ENCODE measurements at regions not wholly inside any gene's neighbourhood (a gene's known extent, or its start where the extent isn't known, plus 50 kb on each side); places are given as distances from the start of the nearest gene placed in this dataset.

DNA sequence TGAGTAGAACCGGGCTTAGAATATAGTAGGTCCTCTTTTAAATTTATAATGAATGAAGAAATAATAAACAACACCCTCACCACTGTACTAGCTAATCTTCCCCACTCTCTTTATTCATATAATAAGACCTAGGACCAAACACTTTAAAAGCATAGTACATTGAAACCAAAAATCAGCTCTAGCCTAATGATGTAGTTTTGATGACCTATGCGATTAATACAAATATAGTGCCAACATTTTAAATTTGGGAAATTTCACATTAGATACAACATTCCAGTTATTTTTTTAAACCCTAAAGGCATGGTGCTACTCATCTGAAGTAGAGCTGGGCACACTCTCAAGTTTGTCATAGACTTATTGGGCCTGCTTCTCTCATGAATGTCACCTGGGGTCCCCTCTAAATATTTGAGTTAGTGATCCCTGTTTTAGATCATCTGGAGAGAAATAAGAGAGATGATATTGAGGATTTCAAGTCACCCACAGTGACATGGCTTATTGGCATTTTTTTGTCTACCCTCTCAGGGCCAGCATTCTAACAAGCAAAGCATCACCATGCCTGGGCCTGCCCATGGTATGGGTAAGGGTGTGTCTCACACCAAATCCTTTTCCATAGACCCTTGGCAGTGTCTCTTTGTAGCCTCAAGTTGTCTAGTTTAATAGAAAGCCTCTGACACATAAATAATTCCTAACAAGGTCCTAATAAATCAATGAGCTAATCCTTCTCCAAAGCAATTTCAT lies 319.8 kb downstream of the HIVEP2 start:
- no peak overlapping the region for H3K4me3 ChIP-seq (ENCODE audit: low read depth, low read length)
- TF ChIP-seq, protein P1, sequence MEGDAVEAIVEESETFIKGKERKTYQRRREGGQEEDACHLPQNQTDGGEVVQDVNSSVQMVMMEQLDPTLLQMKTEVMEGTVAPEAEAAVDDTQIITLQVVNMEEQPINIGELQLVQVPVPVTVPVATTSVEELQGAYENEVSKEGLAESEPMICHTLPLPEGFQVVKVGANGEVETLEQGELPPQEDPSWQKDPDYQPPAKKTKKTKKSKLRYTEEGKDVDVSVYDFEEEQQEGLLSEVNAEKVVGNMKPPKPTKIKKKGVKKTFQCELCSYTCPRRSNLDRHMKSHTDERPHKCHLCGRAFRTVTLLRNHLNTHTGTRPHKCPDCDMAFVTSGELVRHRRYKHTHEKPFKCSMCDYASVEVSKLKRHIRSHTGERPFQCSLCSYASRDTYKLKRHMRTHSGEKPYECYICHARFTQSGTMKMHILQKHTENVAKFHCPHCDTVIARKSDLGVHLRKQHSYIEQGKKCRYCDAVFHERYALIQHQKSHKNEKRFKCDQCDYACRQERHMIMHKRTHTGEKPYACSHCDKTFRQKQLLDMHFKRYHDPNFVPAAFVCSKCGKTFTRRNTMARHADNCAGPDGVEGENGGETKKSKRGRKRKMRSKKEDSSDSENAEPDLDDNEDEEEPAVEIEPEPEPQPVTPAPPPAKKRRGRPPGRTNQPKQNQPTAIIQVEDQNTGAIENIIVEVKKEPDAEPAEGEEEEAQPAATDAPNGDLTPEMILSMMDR (IDR thresholded peaks at IDR 0.05; ENCODE audit: low read depth, low read length), result no peak
- DNase-seq (ENCODE audit: low read depth, low spot score), result no peak
- in situ Hi-C loops (cut with HindIII; ENCODE audit: low sequenced_read_pairs), result no loop called here

DNA sequence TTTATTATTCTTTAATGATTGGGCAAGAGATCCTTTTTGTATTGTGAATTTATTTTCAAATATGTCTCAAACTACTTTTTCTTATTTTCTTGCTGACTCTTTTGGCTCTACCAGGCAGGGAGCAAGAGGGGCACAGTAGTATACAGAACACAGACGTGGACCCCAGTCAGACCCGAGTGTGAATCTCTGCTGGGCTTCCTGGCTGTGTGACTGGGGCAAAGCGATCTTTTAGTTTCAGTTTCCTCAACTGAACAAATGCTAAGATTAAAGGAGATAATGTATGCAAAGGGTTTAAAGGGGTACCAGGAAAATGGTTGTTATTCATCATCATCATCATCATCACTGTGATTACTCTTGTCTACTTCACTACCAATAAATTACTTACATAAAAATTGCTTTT lies 317.5 kb downstream of the HIVEP2 start:
- in situ Hi-C loops (cut with HindIII; ENCODE audit: low sequenced_read_pairs), result no loop called here
- H3K4me3 ChIP-seq (ENCODE audit: low read depth, low read length), result no peak overlapping the region
- no peak for DNase-seq (ENCODE audit: low read depth, low spot score)
- TF ChIP-seq, protein P1 (IDR thresholded peaks at IDR 0.05; ENCODE audit: low read depth, low read length), result no peak

DNA sequence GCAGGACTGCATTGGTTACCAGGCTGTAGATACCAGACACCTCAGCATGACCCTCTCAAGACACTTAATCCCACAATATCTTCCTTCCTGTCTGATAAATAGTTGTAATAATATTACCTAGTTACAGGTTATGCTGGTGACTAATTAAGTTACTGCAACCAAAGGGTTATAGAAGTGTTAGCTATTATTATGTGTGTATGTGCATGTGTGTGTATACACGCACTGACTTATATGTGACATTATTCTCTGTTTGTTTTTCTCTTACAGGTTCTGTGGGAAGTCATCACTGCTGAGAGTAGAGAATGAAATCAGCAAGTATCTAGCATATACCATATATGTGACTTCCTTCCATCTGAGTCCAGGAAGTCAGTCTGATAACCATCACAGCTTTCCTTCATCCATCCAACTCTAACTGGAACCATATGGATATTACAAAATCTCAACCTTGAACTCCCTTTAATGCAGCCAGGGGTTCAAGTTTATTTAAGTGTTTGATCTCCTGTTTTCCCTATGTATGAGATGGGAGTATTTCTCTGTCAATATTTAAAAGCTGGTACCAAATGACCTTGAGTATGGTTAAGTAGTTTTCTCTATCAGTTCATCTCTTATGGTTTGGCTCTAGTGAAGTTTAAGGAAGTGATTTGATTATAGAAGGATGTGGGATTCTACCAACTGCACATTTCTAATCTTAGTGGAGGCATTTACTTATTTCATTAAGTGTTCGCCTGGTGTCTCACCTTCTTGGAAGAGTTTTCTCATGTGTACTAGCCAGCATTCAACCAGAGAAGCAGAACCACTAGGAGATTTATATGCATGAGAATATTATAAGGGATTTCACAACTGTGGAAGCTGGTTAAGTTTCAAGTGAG lies 313.2 kb downstream of the HIVEP2 start:
- in situ Hi-C loops (cut with HindIII; ENCODE audit: low sequenced_read_pairs), result no loop called here
- no peak for DNase-seq (ENCODE audit: low read depth, low spot score)
- no peak overlapping the region for H3K4me3 ChIP-seq (ENCODE audit: low read depth, low read length)
- TF ChIP-seq, protein P1 (IDR thresholded peaks at IDR 0.05; ENCODE audit: low read depth, low read length), result no peak

DNA sequence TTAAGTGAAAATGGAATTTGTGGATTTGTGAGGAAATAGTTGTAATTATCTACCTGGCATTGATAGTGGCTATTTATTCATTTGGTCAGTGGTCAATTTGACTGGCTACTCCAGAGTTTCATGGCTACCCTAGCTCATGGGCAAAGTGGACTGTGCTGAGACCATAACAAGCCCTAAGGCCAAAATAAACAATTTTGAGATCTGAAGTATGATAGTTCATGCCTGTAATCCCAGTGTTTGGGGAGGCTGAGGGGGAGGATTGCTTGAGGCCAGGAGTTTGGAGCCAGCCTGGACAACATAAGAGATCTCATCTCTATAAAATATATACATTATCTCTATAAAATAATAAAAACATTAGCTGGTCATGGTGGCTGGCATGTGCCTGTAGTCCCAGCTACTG lies 311.7 kb downstream of the HIVEP2 start:
- no peak for DNase-seq (ENCODE audit: low read depth, low spot score)
- in situ Hi-C loops (cut with HindIII; ENCODE audit: low sequenced_read_pairs), result no loop called here
- H3K4me3 ChIP-seq (ENCODE audit: low read depth, low read length), result no peak overlapping the region
- TF ChIP-seq, protein P1 (IDR thresholded peaks at IDR 0.05; ENCODE audit: low read depth, low read length), result no peak

DNA sequence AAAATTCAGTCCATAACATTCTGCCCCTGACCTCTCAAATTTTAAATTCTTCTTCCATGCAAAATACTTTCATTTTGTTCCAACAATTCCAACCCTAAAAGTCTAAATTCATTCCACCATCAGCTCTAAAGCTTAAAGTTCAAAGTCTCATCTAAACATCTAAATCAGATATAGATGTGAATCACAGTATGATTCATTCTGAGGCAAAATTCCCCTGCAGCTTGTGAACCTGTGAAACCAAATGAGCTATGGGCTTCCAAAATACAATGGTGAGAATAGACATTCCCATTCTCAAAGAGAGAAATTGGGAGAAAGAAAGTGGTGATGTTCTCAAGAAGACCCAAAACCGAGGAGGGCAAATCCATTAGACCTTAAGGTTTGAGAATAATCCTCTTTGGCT lies 309.8 kb downstream of the HIVEP2 start:
- no peak overlapping the region for H3K4me3 ChIP-seq (ENCODE audit: low read depth, low read length)
- in situ Hi-C loops (cut with HindIII; ENCODE audit: low sequenced_read_pairs), result no loop called here
- TF ChIP-seq, protein P1 (IDR thresholded peaks at IDR 0.05; ENCODE audit: low read depth, low read length), result no peak
- DNase-seq (ENCODE audit: low read depth, low spot score), result peak; percentile 38

DNA sequence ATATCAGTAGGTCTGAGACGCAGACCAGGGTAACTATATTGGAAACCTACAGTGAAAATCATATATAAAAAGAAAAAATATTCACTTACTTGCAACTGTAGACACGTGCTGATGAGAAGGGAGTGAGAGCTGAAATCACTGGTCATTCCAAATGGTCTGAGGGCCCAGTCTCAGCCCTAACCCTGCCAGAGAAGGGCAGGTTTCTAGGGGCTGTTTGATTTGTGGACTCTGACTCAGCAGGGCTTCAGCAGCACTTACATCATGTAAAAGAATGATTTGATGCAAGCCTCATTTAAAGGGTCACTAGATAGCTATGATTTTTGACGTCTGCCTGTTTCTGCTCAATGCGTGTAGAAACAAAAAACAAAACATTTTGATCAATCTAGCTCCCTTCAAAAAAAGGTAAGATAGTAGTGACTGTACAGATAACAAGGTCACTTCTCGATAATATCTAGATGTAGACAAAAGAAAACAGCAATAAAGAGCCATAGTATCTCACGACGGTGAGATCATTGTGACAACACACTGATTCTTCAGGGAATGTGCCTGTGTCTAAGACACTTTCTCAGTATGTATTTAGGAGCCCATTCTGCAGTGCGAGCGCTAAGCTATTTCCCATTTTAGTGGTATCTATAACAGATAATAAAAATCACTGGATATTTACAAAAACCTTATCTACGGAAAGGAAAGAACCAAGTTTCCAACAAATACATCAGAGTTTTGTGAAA lies 307.2 kb downstream of the HIVEP2 start:
- TF ChIP-seq, protein P1 (IDR thresholded peaks at IDR 0.05; ENCODE audit: low read depth, low read length), result no peak
- in situ Hi-C loops (cut with HindIII; ENCODE audit: low sequenced_read_pairs), result no loop called here
- DNase-seq (ENCODE audit: low read depth, low spot score), result no peak
- H3K4me3 ChIP-seq (ENCODE audit: low read depth, low read length), result no peak overlapping the region
